SU-DHL-6 (cell line): ENCODE measurements at regions not wholly inside any gene's neighbourhood (a gene's known extent, or its start where the extent isn't known, plus 50 kb on each side); places are given as distances from the start of the nearest gene placed in this dataset.

Experiments used
- H2AFZ ChIP-seq: fragments of 200-600 bp; sonication (generic); 2 replicates; pipeline ENCODE4 v1.6.1; 2014; ENCODE audit warnings: low read depth, mild to moderate bottlenecking, moderate library complexity, mixed read lengths, antibody characterized with exemption, low read length; ENCODE audit not compliant: severe bottlenecking
- H3F3A ChIP-seq: fragments of 200-600 bp; shearing (Covaris generic); 2 replicates; pipeline ENCODE4 v1.6.0; 2016; ENCODE audit warnings: antibody characterized with exemption, mild to moderate bottlenecking; ENCODE audit not compliant: insufficient read depth
- H3K27ac ChIP-seq: fragments of 200-600 bp; sonication (generic); 2 replicates; pipeline ENCODE4 v1.5.1; 2016; ENCODE audit warnings: low read depth, mild to moderate bottlenecking, low read length, moderate library complexity, mixed read lengths
- H3K27me3 ChIP-seq: fragments of 200-600 bp; sonication (generic), shearing (Covaris generic); 2 replicates; pipeline ENCODE4 v1.6.0; 2014; ENCODE audit warnings: mild to moderate bottlenecking, low read length
- H3K36me3 ChIP-seq: fragments of 200-600 bp; sonication (generic); 2 replicates; pipeline ENCODE4 v1.6.1; 2014; ENCODE audit warnings: mild to moderate bottlenecking, low read length, mixed read lengths
- H3K4me2 ChIP-seq: fragments of 300-600, 200-600 bp; shearing (Covaris generic), sonication (generic); 2 replicates; pipeline ENCODE4 v1.6.0; 2014; ENCODE audit warnings: low read length, low read depth, mild to moderate bottlenecking; ENCODE audit not compliant: poor library complexity, severe bottlenecking
- H3K4me3 ChIP-seq: fragments of 200-600 bp; sonication (generic); 2 replicates; pipeline ENCODE4 v1.5.1; 2014; ENCODE audit warnings: antibody characterized with exemption, low read length, mild to moderate bottlenecking, mixed read lengths; ENCODE audit not compliant: insufficient read depth, poor library complexity, severe bottlenecking
- H3K79me2 ChIP-seq: fragments of 200-600 bp; sonication (generic); 2 replicates; pipeline ENCODE4 v1.6.1; 2014; ENCODE audit warnings: mild to moderate bottlenecking, low read length, moderate library complexity; ENCODE audit not compliant: insufficient read depth
- H3K9ac ChIP-seq: fragments of 200-600 bp; sonication (generic); 2 replicates; pipeline ENCODE4 v1.7.0; 2014; ENCODE audit warnings: mild to moderate bottlenecking, low read length
- H3K9me2 ChIP-seq: fragments of 200-600 bp; sonication (generic); replicated peaks from 2 replicates; pipeline ENCODE4 v1.6.1; 2014; ENCODE audit warnings: low read length; ENCODE audit not compliant: insufficient read depth
- H3K9me3 ChIP-seq: fragments of 200-600 bp; sonication (generic); 2 replicates; pipeline ENCODE4 v1.6.1; 2014; ENCODE audit warnings: low read length, mixed read lengths; ENCODE audit not compliant: insufficient read depth
- H4K20me1 ChIP-seq: fragments of 200-600 bp; sonication (generic); 2 replicates; pipeline ENCODE4 v1.6.1; 2014; ENCODE audit warnings: low read depth, mild to moderate bottlenecking, antibody characterized with exemption, low read length, moderate library complexity, mixed read lengths
- EZH2phosphoT487 ChIP-seq: fragments of 200-600 bp; sonication (generic), shearing (Covaris generic); conservative IDR thresholded peaks from 2 replicates; pipeline ENCODE4 v1.6.1; 2018; ENCODE audit warnings: mild to moderate bottlenecking, antibody characterized with exemption, low read length, moderate library complexity, mixed read lengths
- TF ChIP-seq, protein P1 (sequence below): fragments of 200-600 bp; sonication (generic); IDR thresholded peaks from one replicate; pipeline ENCODE4 v1.5.1; 2017; ENCODE audit warnings: antibody characterized with exemption, mild to moderate bottlenecking, low read length, moderate library complexity; ENCODE audit not compliant: insufficient read depth, poor library complexity, severe bottlenecking

DNA sequence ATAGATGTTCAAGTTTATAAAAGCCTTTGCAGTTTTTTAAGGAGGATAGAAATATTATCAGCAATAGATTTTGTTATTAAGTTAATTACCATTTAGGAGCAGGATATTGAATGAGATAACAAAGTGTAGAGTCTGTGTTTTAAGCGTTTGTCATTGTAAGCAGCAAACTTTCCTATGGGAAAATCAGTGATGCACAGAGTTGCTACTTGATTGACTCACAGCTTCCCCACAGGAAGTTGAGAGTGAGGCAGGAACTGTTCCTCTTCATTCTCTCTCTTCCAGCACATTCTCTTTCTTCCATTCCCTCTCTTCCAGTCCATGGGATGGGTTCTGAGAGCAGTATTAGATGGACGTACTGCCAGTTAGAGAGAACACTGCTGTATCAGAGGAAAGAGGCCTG, 867.7 kb upstream of the AGA start:
- H3K4me3 ChIP-seq, result no peak overlapping the region
- no peaks in the 10 kb centered on the region for H3K9me2 ChIP-seq
- H4K20me1 ChIP-seq, result no peaks in the 10 kb centered on the region
- TF ChIP-seq, protein P1, sequence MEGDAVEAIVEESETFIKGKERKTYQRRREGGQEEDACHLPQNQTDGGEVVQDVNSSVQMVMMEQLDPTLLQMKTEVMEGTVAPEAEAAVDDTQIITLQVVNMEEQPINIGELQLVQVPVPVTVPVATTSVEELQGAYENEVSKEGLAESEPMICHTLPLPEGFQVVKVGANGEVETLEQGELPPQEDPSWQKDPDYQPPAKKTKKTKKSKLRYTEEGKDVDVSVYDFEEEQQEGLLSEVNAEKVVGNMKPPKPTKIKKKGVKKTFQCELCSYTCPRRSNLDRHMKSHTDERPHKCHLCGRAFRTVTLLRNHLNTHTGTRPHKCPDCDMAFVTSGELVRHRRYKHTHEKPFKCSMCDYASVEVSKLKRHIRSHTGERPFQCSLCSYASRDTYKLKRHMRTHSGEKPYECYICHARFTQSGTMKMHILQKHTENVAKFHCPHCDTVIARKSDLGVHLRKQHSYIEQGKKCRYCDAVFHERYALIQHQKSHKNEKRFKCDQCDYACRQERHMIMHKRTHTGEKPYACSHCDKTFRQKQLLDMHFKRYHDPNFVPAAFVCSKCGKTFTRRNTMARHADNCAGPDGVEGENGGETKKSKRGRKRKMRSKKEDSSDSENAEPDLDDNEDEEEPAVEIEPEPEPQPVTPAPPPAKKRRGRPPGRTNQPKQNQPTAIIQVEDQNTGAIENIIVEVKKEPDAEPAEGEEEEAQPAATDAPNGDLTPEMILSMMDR, result no peak
- TF ChIP-seq EZH2phosphoT487, result no peak
- H3K4me2 ChIP-seq, result no peak overlapping the region
- H3K27me3 ChIP-seq, result no peaks in the 10 kb centered on the region
- no peaks in the 10 kb centered on the region for H3K36me3 ChIP-seq
- H3K79me2 ChIP-seq, result no peaks in the 10 kb centered on the region
- H2AFZ ChIP-seq, result no peak overlapping the region
- no peaks in the 10 kb centered on the region for H3F3A ChIP-seq
- H3K9ac ChIP-seq, result no peak overlapping the region
- H3K9me3 ChIP-seq, result no peaks in the 10 kb centered on the region
- no peak overlapping the region for H3K27ac ChIP-seq

DNA sequence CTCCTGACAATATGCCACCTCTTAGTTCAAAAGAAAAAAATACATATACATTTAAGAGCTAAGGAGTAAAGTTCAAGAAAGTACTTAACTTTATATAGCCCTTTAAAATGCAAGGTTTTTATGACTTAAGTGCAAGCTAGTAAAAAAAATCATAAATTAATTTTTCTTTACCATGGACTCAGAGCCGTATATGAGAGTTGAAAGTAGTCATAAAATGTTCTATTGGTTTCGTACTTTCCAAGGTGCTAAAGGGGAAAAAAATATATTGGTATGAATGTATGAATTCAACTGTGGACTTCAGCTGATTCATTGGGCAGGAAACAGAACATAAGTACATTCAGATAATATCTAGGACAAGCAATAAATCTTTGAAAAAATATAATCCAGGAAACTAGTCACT, 869.8 kb upstream of the AGA start:
- Histone ChIP-seq H3F3A (no peaks in the 10 kb centered on the region), H3K4me2 (no peak overlapping the region), H3K9ac (no peak overlapping the region), H3K9me2 (no peaks in the 10 kb centered on the region), H3K36me3 (no peaks in the 10 kb centered on the region), H3K79me2 (no peaks in the 10 kb centered on the region), H3K4me3 (no peak overlapping the region), H3K27ac (no peak overlapping the region), H4K20me1 (no peaks in the 10 kb centered on the region), H3K27me3 (no peaks in the 10 kb centered on the region), H3K9me3 (no peaks in the 10 kb centered on the region), H2AFZ (no peak overlapping the region)
- no peak for TF ChIP-seq EZH2phosphoT487
- TF ChIP-seq, protein P1, result no peak

DNA sequence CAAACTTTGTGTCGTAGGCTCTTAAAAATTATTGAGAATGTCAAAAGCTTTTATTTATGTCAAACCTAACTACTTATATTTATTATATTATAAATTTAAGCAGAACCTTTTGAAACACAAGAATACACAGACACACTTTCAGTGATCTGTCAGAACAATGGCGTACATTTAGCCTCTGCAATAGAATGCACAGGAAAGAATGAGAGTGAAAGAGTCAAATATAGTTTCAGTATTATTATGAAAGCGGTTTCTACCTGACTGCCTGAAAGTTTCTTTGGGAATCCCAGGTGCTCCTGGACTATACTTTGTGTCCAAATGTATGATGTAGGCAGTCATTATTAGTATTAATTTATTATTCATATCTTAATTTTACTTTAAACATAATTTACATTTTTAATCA, 872.0 kb upstream of the AGA start:
- H3K4me3 ChIP-seq, result no peak overlapping the region
- H2AFZ ChIP-seq, result no peak overlapping the region
- H3K9ac ChIP-seq, result no peak overlapping the region
- H3K79me2 ChIP-seq, result no peaks in the 10 kb centered on the region
- no peaks in the 10 kb centered on the region for H3K9me2 ChIP-seq
- H3F3A ChIP-seq, result no peaks in the 10 kb centered on the region
- no peak overlapping the region for H3K27ac ChIP-seq
- no peaks in the 10 kb centered on the region for H3K27me3 ChIP-seq
- TF ChIP-seq EZH2phosphoT487, result no peak
- TF ChIP-seq, protein P1, result no peak
- no peaks in the 10 kb centered on the region for H3K36me3 ChIP-seq
- H3K4me2 ChIP-seq, result no peak overlapping the region
- H3K9me3 ChIP-seq, result 0 out of 2 replicates have a peak, but pooled peaks cover 1% of the 10 kb centered on the region
- no peaks in the 10 kb centered on the region for H4K20me1 ChIP-seq
